ENCODE measurements at regions not wholly inside any gene's neighbourhood (a gene's known extent, or its start where the extent isn't known, plus 50 kb on each side); places are given as distances from the start of the nearest gene placed in this dataset.

- TF ChIP-seq CTCF (IDR thresholded peaks at IDR 0.05) (no peak), POLR2A (IDR thresholded peaks at IDR 0.05) (no peak)
- Histone ChIP-seq H3K9me3 (no peaks in the 10 kb centered on the region), H3K27ac (no peak overlapping the region), H3K4me1 (no peaks in the 10 kb centered on the region), H3K36me3 (no peaks in the 10 kb centered on the region), H3K4me3 (no peak overlapping the region), H3K27me3 (no peaks in the 10 kb centered on the region)
- DNase-seq: no peak
- 64 to 83% methylated on average over 3 to 4 of the region's 4 CpGs for WGBS, 2 donors
- intact Hi-C loops (cut with DNase I): no loop called here
Observed at GRCh38 chr6:147711476-147711875, 203.0 kb downstream of the SAMD5 start.

- no peak for DNase-seq
- no peaks in the 10 kb centered on the region for H3K27me3 ChIP-seq
- 80 to 84% methylated on average over 2 of the region's 2 CpGs for WGBS, 2 donors
- TF ChIP-seq POLR2A (IDR thresholded peaks at IDR 0.05) (no peak), CTCF (IDR thresholded peaks at IDR 0.05) (no peak)
- H3K27ac ChIP-seq: no peak overlapping the region
- no peak overlapping the region for H3K4me3 ChIP-seq
- no peaks in the 10 kb centered on the region for H3K4me1 ChIP-seq
- H3K9me3 ChIP-seq: no peaks in the 10 kb centered on the region
- no peaks in the 10 kb centered on the region for H3K36me3 ChIP-seq
- intact Hi-C loops (cut with DNase I): no loop called here
Observed at GRCh38 chr6:147712841-147713240, 204.4 kb downstream of the SAMD5 start.

GRCh38 chr6:147715035-147715434 is 206.5 kb downstream of the SAMD5 start:
- 89 to 93% methylated on average over 1 of the region's 5 CpGs for WGBS, 2 donors

GRCh38 chr6:147716434-147716833 is 207.9 kb downstream of the SAMD5 start:
- WGBS, 2 donors: no CpG with 5 or more reads among the region's 4 CpGs
- Histone ChIP-seq H3K36me3 (no peaks in the 10 kb centered on the region), H3K4me1 (no peaks in the 10 kb centered on the region), H3K27ac (no peak overlapping the region), H3K27me3 (no peaks in the 10 kb centered on the region), H3K4me3 (no peak overlapping the region), H3K9me3 (no peaks in the 10 kb centered on the region)
- intact Hi-C loops (cut with DNase I): no loop called here
- no peak for DNase-seq
- no peak for TF ChIP-seq POLR2A (IDR thresholded peaks at IDR 0.05)

More at GRCh38 chr6:147715035-147715434, 206.5 kb downstream of the SAMD5 start:
- Histone ChIP-seq H3K27me3 (no peaks in the 10 kb centered on the region), H3K27ac (no peak overlapping the region), H3K36me3 (no peaks in the 10 kb centered on the region), H3K4me1 (no peaks in the 10 kb centered on the region), H3K4me3 (no peak overlapping the region), H3K9me3 (no peaks in the 10 kb centered on the region)
- intact Hi-C loops (cut with DNase I): no loop called here
- TF ChIP-seq POLR2A (IDR thresholded peaks at IDR 0.05): no peak
- TF ChIP-seq CTCF (IDR thresholded peaks at IDR 0.05): no peak
- no peak for DNase-seq

- no peak for TF ChIP-seq CTCF (IDR thresholded peaks at IDR 0.05)
- TF ChIP-seq POLR2A (IDR thresholded peaks at IDR 0.05): no peak
- Histone ChIP-seq H3K27ac (no peak overlapping the region), H3K4me3 (no peak overlapping the region), H3K4me1 (no peaks in the 10 kb centered on the region), H3K27me3 (no peaks in the 10 kb centered on the region), H3K9me3 (no peaks in the 10 kb centered on the region), H3K36me3 (no peaks in the 10 kb centered on the region)
- intact Hi-C loops (cut with DNase I): no loop called here
- WGBS, 2 donors: 69 to 77% methylated on average over 5 of the region's 5 CpGs
- no peak for DNase-seq
Observed at GRCh38 chr6:147717991-147718390, 209.5 kb downstream of the SAMD5 start.

GRCh38 chr6:147722158-147722557 is 213.7 kb downstream of the SAMD5 start:
- TF ChIP-seq CTCF (IDR thresholded peaks at IDR 0.05): no peak
- TF ChIP-seq POLR2A (IDR thresholded peaks at IDR 0.05): no peak
- Histone ChIP-seq H3K27me3 (no peaks in the 10 kb centered on the region), H3K27ac (no peak overlapping the region), H3K9me3 (no peaks in the 10 kb centered on the region), H3K4me1 (no peaks in the 10 kb centered on the region), H3K36me3 (no peaks in the 10 kb centered on the region), H3K4me3 (no peak overlapping the region)
- no peak for DNase-seq
- intact Hi-C loops (cut with DNase I): no loop called here
- 78 to 79% methylated on average over 4 of the region's 4 CpGs for whole genome bisulfite sequencing, 2 donors

All from esophagus squamous epithelium (tissue), 5 donors.